Nephron progenitor cell (in vitro differentiated cells): ENCODE measurements at regions not wholly inside any gene's neighbourhood (a gene's known extent, or its start where the extent isn't known, plus 50 kb on each side); places are given as distances from the start of the nearest gene placed in this dataset.

Source experiments
- DNase-seq: peaks from one replicate; pipeline ENCODE4 v3.0.0; 2021
- H3K27ac Mint-ChIP-seq: 2 replicates; pipeline ENCODE4 v1.8.0; 2021; ENCODE audit warnings: mild to moderate bottlenecking, moderate library complexity, mixed read lengths
- H3K27me3 Mint-ChIP-seq: 2 replicates; pipeline ENCODE4 v1.8.0; 2021; ENCODE audit warnings: mild to moderate bottlenecking, low read depth, mixed read lengths; ENCODE audit not compliant: poor library complexity
- H3K36me3 Mint-ChIP-seq: 2 replicates; pipeline ENCODE4 v1.8.0; 2021; ENCODE audit warnings: low read depth, mixed read lengths
- H3K4me1 Mint-ChIP-seq: 2 replicates; pipeline ENCODE4 v1.8.0; 2021; ENCODE audit warnings: mixed read lengths
- H3K4me3 Mint-ChIP-seq: 2 replicates; pipeline ENCODE4 v1.8.0; 2021; ENCODE audit warnings: mild to moderate bottlenecking, moderate library complexity, mixed read lengths
- H3K9me3 Mint-ChIP-seq: 2 replicates; pipeline ENCODE4 v1.8.0; 2021; ENCODE audit warnings: mild to moderate bottlenecking, moderate library complexity, mixed read lengths
- TF ChIP-seq, protein P1 (sequence below): fragments of 200-600 bp; sonication (generic); IDR thresholded peaks from 2 replicates; pipeline ENCODE4 v1.5.0; 2021; ENCODE audit warnings: antibody characterized with exemption

DNA sequence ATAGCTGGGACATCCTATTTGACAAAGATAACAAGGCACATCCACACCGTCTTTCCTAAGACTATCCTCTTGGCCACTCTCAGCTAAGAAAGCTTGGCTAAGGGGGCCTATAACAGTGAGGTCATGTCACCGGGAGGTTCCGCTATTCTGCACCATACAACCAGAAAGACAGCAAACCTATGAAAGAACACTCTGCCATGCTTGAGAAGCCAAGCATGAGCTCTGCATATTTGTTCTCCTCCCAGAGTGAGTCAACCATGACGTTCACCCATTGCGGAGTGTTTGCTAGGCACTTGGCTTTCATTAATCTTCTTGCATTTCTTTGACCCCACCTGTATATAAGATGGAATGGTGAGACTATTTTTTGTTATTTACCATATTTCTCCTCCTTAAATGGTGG is 141.2 kb downstream of the GMNC start:
- DNase-seq: peak; percentile 18
- H3K36me3 Mint-ChIP-seq: no peaks in the 10 kb centered on the region
- H3K9me3 Mint-ChIP-seq: no peaks in the 10 kb centered on the region
- no peak overlapping the region for H3K4me3 Mint-ChIP-seq
- TF ChIP-seq, protein P1, sequence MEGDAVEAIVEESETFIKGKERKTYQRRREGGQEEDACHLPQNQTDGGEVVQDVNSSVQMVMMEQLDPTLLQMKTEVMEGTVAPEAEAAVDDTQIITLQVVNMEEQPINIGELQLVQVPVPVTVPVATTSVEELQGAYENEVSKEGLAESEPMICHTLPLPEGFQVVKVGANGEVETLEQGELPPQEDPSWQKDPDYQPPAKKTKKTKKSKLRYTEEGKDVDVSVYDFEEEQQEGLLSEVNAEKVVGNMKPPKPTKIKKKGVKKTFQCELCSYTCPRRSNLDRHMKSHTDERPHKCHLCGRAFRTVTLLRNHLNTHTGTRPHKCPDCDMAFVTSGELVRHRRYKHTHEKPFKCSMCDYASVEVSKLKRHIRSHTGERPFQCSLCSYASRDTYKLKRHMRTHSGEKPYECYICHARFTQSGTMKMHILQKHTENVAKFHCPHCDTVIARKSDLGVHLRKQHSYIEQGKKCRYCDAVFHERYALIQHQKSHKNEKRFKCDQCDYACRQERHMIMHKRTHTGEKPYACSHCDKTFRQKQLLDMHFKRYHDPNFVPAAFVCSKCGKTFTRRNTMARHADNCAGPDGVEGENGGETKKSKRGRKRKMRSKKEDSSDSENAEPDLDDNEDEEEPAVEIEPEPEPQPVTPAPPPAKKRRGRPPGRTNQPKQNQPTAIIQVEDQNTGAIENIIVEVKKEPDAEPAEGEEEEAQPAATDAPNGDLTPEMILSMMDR: no peak
- no peak overlapping the region for H3K27ac Mint-ChIP-seq
- H3K4me1 Mint-ChIP-seq: peaks cover 14% of the 10 kb centered on the region
- peaks cover 2% of the 10 kb centered on the region for H3K27me3 Mint-ChIP-seq

DNA sequence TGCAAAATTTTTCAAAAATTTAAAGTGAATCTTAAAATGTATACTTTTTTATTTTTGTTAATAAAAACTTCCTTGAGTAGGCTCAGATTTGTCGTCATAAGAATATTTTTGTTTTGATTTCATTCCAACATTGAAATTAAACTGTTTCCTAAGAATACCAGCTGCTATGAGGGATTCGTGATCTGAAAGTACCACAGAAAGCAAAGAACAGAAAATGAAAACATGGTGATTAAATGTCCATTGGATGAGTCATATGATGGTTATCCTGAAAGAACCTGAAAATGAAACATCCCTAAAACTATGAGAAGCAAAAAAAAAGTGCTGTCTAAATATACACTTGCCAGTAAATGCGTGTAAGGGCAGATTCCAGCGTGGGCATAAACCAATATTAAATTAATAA is 143.8 kb downstream of the GMNC start:
- no peak overlapping the region for H3K27ac Mint-ChIP-seq

DNA sequence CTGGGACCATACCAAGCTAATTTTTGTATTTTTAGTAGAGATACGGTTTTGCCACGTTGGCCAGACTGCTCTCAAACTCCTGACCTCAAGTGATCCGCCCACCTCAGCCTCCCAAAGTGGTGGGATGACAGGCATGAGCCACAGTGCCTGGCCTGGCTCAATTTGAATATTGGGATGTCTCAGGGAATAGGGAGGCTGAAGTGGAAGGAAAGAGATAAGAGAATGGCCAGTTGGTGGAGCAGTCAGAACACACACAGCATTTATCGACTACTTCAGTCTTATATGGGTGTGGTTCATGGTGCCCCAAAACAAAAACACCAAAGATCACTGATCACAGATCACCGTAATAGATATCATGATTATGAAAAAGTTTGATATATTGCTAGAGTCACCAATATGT is 144.4 kb downstream of the GMNC start:
- Mint-ChIP-seq H3K36me3 (no peaks in the 10 kb centered on the region), H3K4me1 (peaks cover 6% of the 10 kb centered on the region), H3K27me3 (peaks cover 2% of the 10 kb centered on the region), H3K9me3 (no peaks in the 10 kb centered on the region), H3K27ac (no peak overlapping the region), H3K4me3 (no peak overlapping the region)
- DNase-seq: no peak
- TF ChIP-seq, protein P1: no peak

More for the DNA sequence above, 143.8 kb downstream of the GMNC start:
- H3K4me3 Mint-ChIP-seq: no peak overlapping the region
- peaks cover 6% of the 10 kb centered on the region for H3K4me1 Mint-ChIP-seq
- TF ChIP-seq, protein P1: no peak
- DNase-seq: no peak
- no peaks in the 10 kb centered on the region for H3K36me3 Mint-ChIP-seq
- peaks cover 2% of the 10 kb centered on the region for H3K27me3 Mint-ChIP-seq
- H3K9me3 Mint-ChIP-seq: no peaks in the 10 kb centered on the region

DNA sequence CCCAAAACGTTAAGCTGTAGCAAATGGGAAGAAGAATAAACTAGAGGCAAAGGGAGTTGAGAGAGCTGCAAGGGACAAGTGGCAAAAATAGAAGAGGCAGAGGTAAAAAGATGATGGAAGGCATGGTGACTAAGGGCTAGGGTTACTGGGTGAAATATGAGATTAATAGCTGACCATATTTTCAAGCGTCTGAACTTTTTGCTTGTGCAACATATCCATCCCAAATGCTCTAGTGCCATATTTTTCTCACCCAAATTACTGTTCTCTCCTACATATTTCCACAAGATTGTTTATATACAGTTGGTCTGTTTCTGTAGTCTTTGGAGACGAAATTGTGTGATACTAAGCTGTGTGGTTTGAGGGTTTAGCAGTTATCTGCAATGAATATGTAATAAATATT is 145.5 kb downstream of the GMNC start:
- Mint-ChIP-seq H3K27ac (no peak overlapping the region), H3K27me3 (peaks cover 2% of the 10 kb centered on the region), H3K36me3 (no peaks in the 10 kb centered on the region), H3K4me1 (peaks cover 6% of the 10 kb centered on the region), H3K9me3 (no peaks in the 10 kb centered on the region), H3K4me3 (no peak overlapping the region)
- DNase-seq: no peak
- TF ChIP-seq, protein P1: no peak

DNA sequence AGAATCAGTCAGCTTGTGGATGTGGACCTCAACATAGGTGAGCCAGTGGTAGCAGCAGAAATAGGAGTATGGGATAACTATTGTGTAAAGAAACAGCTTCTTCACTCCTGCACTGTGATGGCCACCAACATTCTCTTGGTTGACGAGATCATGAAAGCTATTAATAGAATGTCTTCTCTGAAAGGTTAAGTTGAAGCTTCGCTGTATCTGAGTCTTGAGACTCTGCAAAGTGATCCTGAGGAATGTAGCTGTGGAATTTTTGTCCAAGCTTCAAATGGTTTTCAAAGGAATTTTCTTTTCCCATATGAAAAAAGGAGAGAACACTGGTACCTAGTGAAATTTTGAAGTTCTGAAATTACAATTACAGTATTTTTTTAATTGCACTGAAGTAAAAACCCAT is 146.3 kb downstream of the GMNC start:
- no peak for DNase-seq
- TF ChIP-seq, protein P1: no peak
- Mint-ChIP-seq H3K27ac (no peak overlapping the region), H3K4me1 (peaks cover 1% of the 10 kb centered on the region), H3K4me3 (no peak overlapping the region), H3K27me3 (peaks cover 2% of the 10 kb centered on the region), H3K9me3 (no peaks in the 10 kb centered on the region), H3K36me3 (no peaks in the 10 kb centered on the region)

DNA sequence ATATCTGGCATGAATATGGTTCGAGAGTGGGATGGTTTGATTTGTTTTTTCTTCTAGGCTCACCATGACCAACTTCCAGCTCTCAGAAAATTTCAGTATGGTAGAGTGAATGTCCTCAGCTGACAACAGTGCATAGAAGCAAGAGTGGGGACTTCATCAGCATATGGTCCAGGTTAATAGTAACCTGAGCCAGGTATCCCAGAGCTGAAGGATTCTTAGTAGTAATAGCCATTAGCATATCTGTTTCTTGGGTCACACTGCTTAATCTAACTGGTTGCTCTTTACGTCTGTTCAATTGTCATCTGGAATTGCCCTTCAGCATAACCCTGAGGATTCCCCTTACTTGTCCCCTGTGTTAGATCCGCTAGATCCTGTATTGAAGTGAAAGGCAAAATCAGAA is 151.8 kb downstream of the GMNC start:
- no peak for DNase-seq
- Mint-ChIP-seq H3K36me3 (no peaks in the 10 kb centered on the region), H3K27me3 (no peaks in the 10 kb centered on the region), H3K27ac (no peak overlapping the region), H3K4me3 (no peak overlapping the region), H3K9me3 (no peaks in the 10 kb centered on the region), H3K4me1 (peaks cover 10% of the 10 kb centered on the region)
- TF ChIP-seq, protein P1: no peak
